NOMO-1 treated with dmso at 0.1 percent for 144 hours (cell line): ENCODE measurements at regions not wholly inside any gene's neighbourhood (a gene's known extent, or its start where the extent isn't known, plus 50 kb on each side); places are given as distances from the start of the nearest gene placed in this dataset.

Source experiments
- DNase-seq: peaks from one replicate; lab custom pipeline; 2025; ENCODE audit not compliant: unreplicated experiment; lab: John Stamatoyannopoulos, UW

GRCh38 chr16:66266436-66267291 lies 99.8 kb upstream of the CDH5 start:
- DNase-seq: no peak

- DNase-seq: no peak
Observed at GRCh38 chr16:66265556-66266141, 100.8 kb upstream of the CDH5 start.

- no peak for DNase-seq
Observed at GRCh38 chr16:66265048-66265415, 101.5 kb upstream of the CDH5 start.

- no peak for DNase-seq
Observed at GRCh38 chr16:66264311-66265047, 102.0 kb upstream of the CDH5 start.

- DNase-seq: no peak
Observed at GRCh38 chr16:66263973-66264310, 102.5 kb upstream of the CDH5 start.

GRCh38 chr16:66263168-66263972 lies 103.1 kb upstream of the CDH5 start:
- DNase-seq: no peak

GRCh38 chr16:66262253-66263167 lies 104.0 kb upstream of the CDH5 start:
- no peak for DNase-seq

GRCh38 chr16:66261826-66262225 lies 104.7 kb upstream of the CDH5 start:
- DNase-seq: no peak

GRCh38 chr16:66260522-66261254 lies 105.8 kb upstream of the CDH5 start:
- no peak for DNase-seq

- DNase-seq: no peak
Observed at GRCh38 chr16:66258916-66259845, 107.3 kb upstream of the CDH5 start.

GRCh38 chr16:66256919-66257318 lies 109.6 kb upstream of the CDH5 start:
- no peak for DNase-seq

- no peak for DNase-seq
Observed at GRCh38 chr16:66255647-66256046, 110.8 kb upstream of the CDH5 start.

- no peak for DNase-seq
Observed at GRCh38 chr16:66254751-66255150, 111.7 kb upstream of the CDH5 start.

- DNase-seq: no peak
Observed at GRCh38 chr16:66254106-66254505, 112.4 kb upstream of the CDH5 start.

GRCh38 chr16:66251476-66252160 lies 114.9 kb upstream of the CDH5 start:
- DNase-seq: no peak

GRCh38 chr16:66250686-66251431 lies 115.6 kb upstream of the CDH5 start:
- DNase-seq: no peak
